ENCODE measurements at regions not wholly inside any gene's neighbourhood (a gene's known extent, or its start where the extent isn't known, plus 50 kb on each side); places are given as distances from the start of the nearest gene placed in this dataset.

- TF ChIP-seq CTCF (conservative IDR thresholded peaks at IDR 0.05 in 1 of 2, IDR thresholded peaks at IDR 0.05 in 1 of 2; ENCODE audit: extremely low read depth in 1 of 2, insufficient read depth in 1 of 2, low read depth in 1 of 2, low read length in 2 of 2) = no peak
- TF ChIP-seq EZH2 (IDR thresholded peaks at IDR 0.05; ENCODE audit: borderline replicate concordance, low read length) = no peak
Measured at GRCh38 chr5:56422076-56422762, 189.1 kb upstream of the ANKRD55 start.

Measured in mammary epithelial cell (primary cell).